HG03045 (cell line): ENCODE measurements at regions not wholly inside any gene's neighbourhood (a gene's known extent, or its start where the extent isn't known, plus 50 kb on each side); places are given as distances from the start of the nearest gene placed in this dataset.
A peak's percentile ranks its signal among the peaks of the same experiment; 100 is the strongest.

Experiments
- ATAC-seq: cut with Tn5 transposase; IDR thresholded peaks from one replicate; pipeline ENCODE4 v1.9.1; 2021; ENCODE audit warnings: mild to moderate bottlenecking, moderate library complexity; ENCODE audit not compliant: unreplicated experiment

DNA sequence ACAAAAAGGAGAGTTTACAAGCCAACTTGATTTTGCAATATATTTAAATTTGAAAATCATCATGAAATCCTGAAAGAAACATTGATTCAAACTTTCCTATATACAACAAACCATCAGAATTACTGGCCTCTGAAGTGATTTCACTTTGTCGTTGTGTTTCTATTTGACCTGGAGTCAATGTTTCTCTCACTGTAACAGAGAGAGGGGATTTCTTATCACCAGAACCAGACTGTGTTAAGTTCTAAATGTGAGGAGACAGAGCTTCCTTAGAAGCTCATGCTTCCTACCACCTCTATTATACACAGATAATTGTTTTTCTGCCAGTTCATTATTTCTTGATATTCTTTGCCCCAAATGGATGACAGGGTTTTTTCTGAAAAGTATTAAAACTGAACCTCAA, 245.0 kb upstream of the RND3 start:
- ATAC-seq: no peak

GRCh38 chr2:150732064-150732463, 244.6 kb upstream of the RND3 start:
- no peak for ATAC-seq

DNA sequence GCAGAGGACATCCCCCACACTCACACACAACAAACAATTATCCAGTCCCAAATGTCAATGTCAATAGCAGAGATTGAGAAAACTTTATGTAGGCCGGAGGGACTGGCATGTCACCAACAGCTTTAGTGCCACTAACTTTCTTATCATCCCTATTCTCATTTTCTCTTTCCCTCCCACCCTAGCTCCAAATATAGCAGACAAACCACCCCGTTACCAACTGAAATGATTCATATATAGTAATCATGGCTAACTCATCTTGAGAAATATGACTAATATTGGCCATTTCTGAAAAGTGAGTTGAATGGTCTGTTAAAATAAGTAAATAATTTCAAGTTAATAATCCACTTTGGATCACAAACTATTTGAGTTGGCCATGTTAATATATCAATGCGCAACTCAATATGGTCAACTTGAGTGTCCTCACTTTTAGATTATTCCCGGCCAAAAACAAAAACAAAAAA, 242.1 kb upstream of the RND3 start:
- ATAC-seq: peak; percentile 81

DNA sequence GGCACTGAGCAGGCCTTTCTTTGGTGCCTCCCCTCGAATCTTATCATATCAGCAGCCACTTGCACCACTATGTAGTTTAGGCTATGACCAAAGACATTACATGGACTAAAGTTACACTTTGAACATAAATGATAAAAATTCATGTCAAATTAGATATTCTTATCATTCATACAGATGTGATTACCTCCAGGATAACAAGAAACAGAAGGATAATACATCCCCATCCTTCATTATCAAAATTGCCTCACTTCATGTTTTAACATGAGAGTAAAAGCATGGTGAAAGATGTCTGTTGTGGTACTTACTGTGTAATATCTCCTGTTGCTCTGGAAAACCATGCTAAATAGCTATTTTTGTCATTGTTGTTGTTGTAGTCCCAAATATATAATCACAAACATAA, 230.8 kb upstream of the RND3 start:
- no peak for ATAC-seq

GRCh38 chr2:150716186-150716585, 228.7 kb upstream of the RND3 start:
- ATAC-seq: no peak

GRCh38 chr2:150715501-150715900, 228.0 kb upstream of the RND3 start:
- ATAC-seq: no peak

DNA sequence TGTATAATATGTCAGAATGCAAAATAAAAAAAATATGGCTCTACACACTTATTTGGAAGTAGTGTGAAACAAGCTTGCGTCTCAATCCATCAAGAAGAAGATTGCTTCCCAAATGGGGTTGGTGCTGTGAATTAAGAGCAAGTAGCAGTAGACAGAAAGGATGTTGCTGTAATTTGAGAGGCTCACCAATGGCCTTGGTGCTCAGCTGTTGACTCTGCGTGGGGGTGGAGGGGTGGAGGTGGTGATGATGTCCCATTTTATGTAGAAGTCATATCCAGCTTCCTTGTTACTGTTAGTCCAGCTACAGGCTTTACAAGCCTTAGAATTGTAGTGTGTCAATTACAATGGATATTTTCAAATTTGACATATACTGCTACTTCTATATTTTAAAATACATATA, 223.4 kb upstream of the RND3 start:
- no peak for ATAC-seq

- no peak for ATAC-seq
Measured at GRCh38 chr2:150710041-150710440, 222.6 kb upstream of the RND3 start.

GRCh38 chr2:150706561-150706960, 219.1 kb upstream of the RND3 start:
- ATAC-seq: no peak

GRCh38 chr2:150705767-150706166, 218.3 kb upstream of the RND3 start:
- ATAC-seq: no peak

GRCh38 chr2:150705357-150705756, 217.9 kb upstream of the RND3 start:
- ATAC-seq: no peak

DNA sequence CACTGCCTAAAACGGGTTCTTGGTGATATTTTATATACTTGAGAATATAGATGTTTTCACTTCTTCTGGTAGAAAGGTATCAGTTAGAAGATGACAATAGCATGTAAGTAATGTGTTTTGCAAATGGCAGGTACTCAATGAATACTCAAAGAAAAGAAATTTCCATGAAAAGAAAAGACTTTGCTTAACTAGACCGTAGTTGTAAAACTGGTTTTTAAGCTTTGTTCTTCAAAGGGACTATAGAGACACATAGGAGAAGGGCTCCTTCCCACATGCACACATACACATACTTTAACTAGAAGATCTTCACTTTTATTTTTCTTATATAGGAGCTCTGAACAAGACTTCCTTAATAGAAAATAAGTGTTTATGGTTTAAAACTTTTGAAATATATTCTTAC, 215.3 kb upstream of the RND3 start:
- no peak for ATAC-seq

GRCh38 chr2:150700666-150701580, 213.5 kb upstream of the RND3 start:
- no peak for ATAC-seq

DNA sequence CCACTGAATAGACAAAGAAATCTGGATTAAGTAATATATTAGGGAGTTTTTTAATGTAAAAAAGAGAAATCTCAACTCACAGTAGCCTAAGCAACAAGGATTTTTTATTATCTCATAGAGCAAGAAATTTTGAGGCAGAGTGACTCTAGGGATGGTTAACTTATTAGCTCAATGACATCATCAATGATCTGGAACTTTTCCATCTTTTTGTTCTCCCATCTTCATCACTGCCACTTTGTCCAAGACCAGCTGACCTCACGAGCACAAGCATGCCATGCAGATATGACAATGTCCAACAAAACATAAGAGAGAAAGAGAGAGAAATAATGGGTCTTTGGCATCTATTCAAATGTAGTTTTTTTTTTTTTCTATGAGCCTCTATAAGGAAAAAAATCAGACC, 211.8 kb upstream of the RND3 start:
- no peak for ATAC-seq

- ATAC-seq: no peak
Measured at GRCh38 chr2:150698016-150698661, 210.7 kb upstream of the RND3 start.

GRCh38 chr2:150697596-150697995, 210.1 kb upstream of the RND3 start:
- no peak for ATAC-seq

DNA sequence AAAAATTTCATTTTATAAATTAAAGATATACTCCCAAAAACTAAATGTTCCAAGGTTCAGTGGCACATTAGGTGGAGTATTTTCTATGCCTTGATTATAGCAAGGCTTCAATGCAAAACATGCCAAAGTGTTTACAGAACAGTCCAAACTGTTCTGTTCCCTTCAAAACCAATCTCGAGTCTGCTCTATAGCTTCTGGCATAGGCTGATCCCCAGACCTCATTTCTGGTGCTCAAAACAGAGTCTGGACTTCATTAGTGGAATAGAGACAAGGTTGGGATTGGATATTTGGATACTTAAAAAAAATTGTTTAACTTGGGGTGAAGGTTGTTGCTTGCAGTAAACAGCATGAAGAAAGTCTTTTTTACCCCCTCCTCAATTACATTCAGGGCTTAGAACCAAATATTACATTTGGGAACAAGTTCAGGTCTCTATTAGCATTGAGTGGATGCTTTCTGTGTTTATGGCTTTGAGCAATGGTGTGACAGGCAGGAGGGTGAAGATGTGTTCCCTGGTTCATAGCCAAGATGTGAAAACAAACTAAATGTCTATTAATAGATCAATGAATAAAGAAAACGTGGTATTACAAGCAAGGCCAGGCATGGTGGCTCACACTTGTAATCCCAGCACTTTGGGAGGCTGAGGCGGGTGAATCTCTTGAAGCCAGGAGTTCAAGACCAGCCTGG, 208.1 kb upstream of the RND3 start:
- no peak for ATAC-seq

DNA sequence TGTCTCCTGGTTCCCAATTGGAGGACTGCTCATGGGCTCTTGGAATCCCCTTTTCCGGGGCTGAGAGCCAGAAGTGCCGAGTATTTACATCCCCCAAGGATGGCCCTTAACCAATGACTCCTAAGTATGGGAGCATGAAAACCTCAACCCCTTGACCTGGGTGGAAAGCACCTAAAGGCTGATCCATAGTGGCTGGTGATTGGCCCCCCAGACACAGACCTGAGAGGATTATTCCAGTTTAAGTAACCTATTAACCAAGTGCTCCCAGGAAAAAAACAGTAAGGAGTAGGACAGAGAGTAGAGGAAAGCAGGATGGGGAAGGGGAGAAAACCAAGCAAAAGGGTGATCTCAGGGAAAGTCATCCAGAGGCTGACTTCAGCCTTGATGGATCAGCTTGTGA, 206.1 kb upstream of the RND3 start:
- no peak for ATAC-seq

GRCh38 chr2:150690870-150691269, 203.4 kb upstream of the RND3 start:
- no peak for ATAC-seq

- no peak for ATAC-seq
Measured at GRCh38 chr2:150690261-150690660, 202.8 kb upstream of the RND3 start.

- no peak for ATAC-seq
Measured at GRCh38 chr2:150689590-150689989, 202.1 kb upstream of the RND3 start.

- ATAC-seq: no peak
Measured at GRCh38 chr2:150688016-150688415, 200.5 kb upstream of the RND3 start.
